SK-N-SH (cell line): ENCODE measurements at regions not wholly inside any gene's neighbourhood (a gene's known extent, or its start where the extent isn't known, plus 50 kb on each side); places are given as distances from the start of the nearest gene placed in this dataset.

ENCODE experiments used
- CTCF ChIA-PET: fragments of 300-600, 350-600 bp; formaldehyde crosslinking; extraction: SDS; loops from one replicate; lab custom pipeline; 2021; lab: Yijun Ruan, JAX
- POLR2A ChIA-PET: fragments of 350-600 bp; sonication (Branson Sonifier 250); formaldehyde crosslinking; extraction: SDS; loops from one replicate; lab custom pipeline; 2020; ENCODE audit warnings: antibody characterized with exemption, inconsistent platforms; lab: Yijun Ruan, JAX
- DNase-seq: peaks from one replicate; pipeline ENCODE4 v3.0.0; 2012
- H2AFZ ChIP-seq: fragments of 200-600 bp; sonication (generic); 2 replicates; pipeline ENCODE4 v1.8.1; 2016; ENCODE audit warnings: antibody characterized with exemption, mild to moderate bottlenecking, low read depth
- H3F3A ChIP-seq: fragments of 200-600 bp; sonication (generic); replicated peaks from 2 replicates; pipeline ENCODE3; 2016; ENCODE audit warnings: antibody characterized with exemption, mild to moderate bottlenecking; ENCODE audit not compliant: insufficient read depth
- H3K27ac ChIP-seq, 2 experiments: fragments of 200-500 bp in 1 of 2; fragments of 200-600 bp in 1 of 2; sonication (Bioruptor generic) in 1 of 2; sonication (generic), shearing (Covaris generic) in 1 of 2; 2 replicates each; pipeline versions ENCODE4 v1.5.1 to v1.6.1; 2014 to 2016; ENCODE audit warnings: low read depth in 2 of 2, inconsistent platforms in 1 of 2, low read length in 1 of 2, mild to moderate bottlenecking in 1 of 2, mixed read lengths in 1 of 2
- H3K27me3 ChIP-seq: fragments of 200-600 bp; sonication (generic), shearing (Covaris generic); 2 replicates; pipeline ENCODE4 v1.6.1; 2016; ENCODE audit warnings: mixed run types; ENCODE audit not compliant: insufficient read depth
- H3K36me3 ChIP-seq, 2 experiments: fragments of 200-500 bp in 1 of 2; fragments of 200-600 bp in 1 of 2; sonication (Bioruptor generic) in 1 of 2; sonication (generic) in 1 of 2; replicated peaks in 1 of 2; 2 replicates each; pipeline versions ENCODE3 to v1.5.1; 2014 to 2016; ENCODE audit warnings: low read length in 1 of 2, mild to moderate bottlenecking in 1 of 2; ENCODE audit not compliant: insufficient read depth in 2 of 2, control insufficient read depth in 1 of 2
- H3K4me1 ChIP-seq, 2 experiments: fragments of 200-500 bp in 1 of 2; fragments of 200-600 bp in 1 of 2; sonication (Bioruptor generic) in 1 of 2; sonication (generic), shearing (Covaris generic) in 1 of 2; 2 replicates each; pipeline versions ENCODE4 v1.5.1 to v1.6.1; 2014 to 2016; ENCODE audit warnings: low read depth in 1 of 2, low read length in 1 of 2, mixed run types in 1 of 2; ENCODE audit not compliant: insufficient read depth in 2 of 2, control insufficient read depth in 1 of 2
- H3K4me2 ChIP-seq: fragments of 200-600 bp; sonication (generic), shearing (Covaris generic); 2 replicates; pipeline ENCODE4 v1.6.1; 2017; ENCODE audit warnings: mixed run types
- H3K4me3 ChIP-seq, 2 experiments: fragments of 200-500 bp in 1 of 2; fragments of 200-600 bp in 1 of 2; sonication (Bioruptor generic) in 1 of 2; sonication (generic), shearing (Covaris generic) in 1 of 2; 2 replicates each; pipeline versions ENCODE4 v1.5.1 to v1.8.1; 2014 to 2016; ENCODE audit warnings: low read depth in 2 of 2, inconsistent platforms in 1 of 2, low read length in 1 of 2, mild to moderate bottlenecking in 1 of 2, mixed read lengths in 1 of 2, moderate library complexity in 1 of 2
- H3K79me2 ChIP-seq: fragments of 200-600 bp; sonication (generic); 2 replicates; pipeline ENCODE4 v1.8.1; 2017; ENCODE audit warnings: mild to moderate bottlenecking; ENCODE audit not compliant: insufficient read depth
- H3K9ac ChIP-seq: fragments of 200-600 bp; sonication (generic); 2 replicates; pipeline ENCODE4 v1.6.1; 2017; ENCODE audit warnings: mixed run types
- H3K9me2 ChIP-seq: fragments of 200-600 bp; sonication (generic); 2 replicates; pipeline ENCODE4 v1.6.1; 2017; ENCODE audit warnings: mixed run types
- H3K9me3 ChIP-seq: fragments of 200-600 bp; sonication (generic); 2 replicates; pipeline ENCODE4 v1.6.1; 2017; ENCODE audit warnings: mixed run types, mild to moderate bottlenecking, moderate library complexity
- H4K20me1 ChIP-seq: fragments of 200-600 bp; sonication (generic); 2 replicates; pipeline ENCODE4 v1.6.1; 2017; ENCODE audit warnings: mild to moderate bottlenecking, mixed run types; ENCODE audit not compliant: insufficient read depth
- EP300 ChIP-seq, 2 experiments: IDR thresholded peaks; 2 replicates each; pipeline versions ENCODE4 v1.4.0 to v1.6.1; 2012; ENCODE audit warnings: borderline replicate concordance in 1 of 2, low read depth in 1 of 2, low read length in 1 of 2
- EZH2phosphoT487 ChIP-seq: fragments of 200-600 bp; sonication (generic); IDR thresholded peaks from 2 replicates; pipeline ENCODE4 v1.6.1; 2017; ENCODE audit warnings: low read depth, mixed run types, mild to moderate bottlenecking, antibody characterized with exemption, moderate library complexity, borderline replicate concordance
- RAD21 ChIP-seq: IDR thresholded peaks from 2 replicates; pipeline ENCODE4 v1.6.1; 2012; ENCODE audit warnings: mild to moderate bottlenecking, low read length
- RXRA ChIP-seq: IDR thresholded peaks from 2 replicates; pipeline ENCODE4 v1.4.0; 2012; ENCODE audit warnings: low read depth, mild to moderate bottlenecking, borderline replicate concordance
- SMC3 ChIP-seq: IDR thresholded peaks from 2 replicates; pipeline ENCODE4 v1.6.1; 2012; ENCODE audit warnings: low read depth, low read length, improper control_type of control experiment
- TAF1 ChIP-seq: IDR thresholded peaks from 2 replicates; pipeline ENCODE4 v1.6.1; 2012; ENCODE audit warnings: low read depth, mild to moderate bottlenecking, low read length, moderate library complexity, borderline replicate concordance
- TCF12 ChIP-seq: IDR thresholded peaks from 2 replicates; pipeline ENCODE4 v1.4.0; 2012
- TEAD4 ChIP-seq: IDR thresholded peaks from 2 replicates; pipeline ENCODE4 v1.4.0; 2012; ENCODE audit warnings: mild to moderate bottlenecking, borderline replicate concordance; ENCODE audit not compliant: insufficient read depth
- ZBTB33 ChIP-seq: IDR thresholded peaks from 2 replicates; pipeline ENCODE4 v1.4.0; 2012; ENCODE audit warnings: low read depth, borderline replicate concordance
- WGBS: methylation state at CpG from one replicate; pipeline ENCODE4 v1.1.6; 2017; ENCODE audit warnings: low lambda C conversion rate; 5-methylcytosine and 5-hydroxymethylcytosine counted together
- TF ChIP-seq, protein P1 (sequence below): IDR thresholded peaks from 2 replicates; pipeline ENCODE4 v1.6.1; 2012; ENCODE audit warnings: mild to moderate bottlenecking, low read depth, low read length, moderate library complexity
- TF ChIP-seq, protein P2 (sequence below): IDR thresholded peaks from 2 replicates; pipeline ENCODE4; 2012
- TF ChIP-seq, protein P3 (sequence below): fragments of 150-350 bp; IDR thresholded peaks from 2 replicates; pipeline ENCODE4 v1.6.1; 2017; ENCODE audit warnings: antibody characterized with exemption, low read length, low read depth, borderline replicate concordance

DNA sequence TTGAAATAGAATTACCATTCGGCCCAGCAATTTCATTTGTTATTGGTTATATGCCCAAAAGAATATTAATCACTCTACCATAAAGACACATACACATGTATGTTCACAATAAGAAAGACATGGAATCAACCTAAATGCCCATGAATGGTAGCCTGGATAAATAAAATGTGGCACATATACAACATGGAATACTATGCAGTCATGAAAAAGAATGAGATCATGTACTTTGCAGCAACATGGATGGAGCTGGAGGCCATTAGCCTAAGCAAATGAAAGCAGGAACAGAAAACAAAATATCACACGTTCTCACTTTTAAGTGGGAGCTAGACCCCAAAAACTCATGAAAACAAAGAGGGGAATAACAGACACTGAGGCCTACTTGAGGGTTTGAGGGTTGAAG, 52.6 kb upstream of the RNGTT start:
- Histone ChIP-seq H3F3A (no peaks in the 10 kb centered on the region), H4K20me1 (no peaks in the 10 kb centered on the region), H3K4me3 (no peak overlapping the region), H3K79me2 (no peaks in the 10 kb centered on the region), H3K27ac (no peak overlapping the region), H3K9ac (no peak overlapping the region), H3K9me3 (no peaks in the 10 kb centered on the region), H3K9me2 (no peaks in the 10 kb centered on the region), H3K36me3 (no peaks in the 10 kb centered on the region), H3K4me1 (no peaks in the 10 kb centered on the region), H2AFZ (no peak overlapping the region), H3K27me3 (no peaks in the 10 kb centered on the region), H3K4me2 (no peak overlapping the region)
- CTCF ChIA-PET = interaction anchor here (1.1 kb wide), 1 partner anchor 32 kb away, joined by 3 read pairs; no protein-coding TSS in a partner anchor
- no peak for DNase-seq
- 71% methylated on average over 2 of the region's 2 CpGs for WGBS
- POLR2A ChIA-PET = no interaction called here
- TF ChIP-seq, protein P1, sequence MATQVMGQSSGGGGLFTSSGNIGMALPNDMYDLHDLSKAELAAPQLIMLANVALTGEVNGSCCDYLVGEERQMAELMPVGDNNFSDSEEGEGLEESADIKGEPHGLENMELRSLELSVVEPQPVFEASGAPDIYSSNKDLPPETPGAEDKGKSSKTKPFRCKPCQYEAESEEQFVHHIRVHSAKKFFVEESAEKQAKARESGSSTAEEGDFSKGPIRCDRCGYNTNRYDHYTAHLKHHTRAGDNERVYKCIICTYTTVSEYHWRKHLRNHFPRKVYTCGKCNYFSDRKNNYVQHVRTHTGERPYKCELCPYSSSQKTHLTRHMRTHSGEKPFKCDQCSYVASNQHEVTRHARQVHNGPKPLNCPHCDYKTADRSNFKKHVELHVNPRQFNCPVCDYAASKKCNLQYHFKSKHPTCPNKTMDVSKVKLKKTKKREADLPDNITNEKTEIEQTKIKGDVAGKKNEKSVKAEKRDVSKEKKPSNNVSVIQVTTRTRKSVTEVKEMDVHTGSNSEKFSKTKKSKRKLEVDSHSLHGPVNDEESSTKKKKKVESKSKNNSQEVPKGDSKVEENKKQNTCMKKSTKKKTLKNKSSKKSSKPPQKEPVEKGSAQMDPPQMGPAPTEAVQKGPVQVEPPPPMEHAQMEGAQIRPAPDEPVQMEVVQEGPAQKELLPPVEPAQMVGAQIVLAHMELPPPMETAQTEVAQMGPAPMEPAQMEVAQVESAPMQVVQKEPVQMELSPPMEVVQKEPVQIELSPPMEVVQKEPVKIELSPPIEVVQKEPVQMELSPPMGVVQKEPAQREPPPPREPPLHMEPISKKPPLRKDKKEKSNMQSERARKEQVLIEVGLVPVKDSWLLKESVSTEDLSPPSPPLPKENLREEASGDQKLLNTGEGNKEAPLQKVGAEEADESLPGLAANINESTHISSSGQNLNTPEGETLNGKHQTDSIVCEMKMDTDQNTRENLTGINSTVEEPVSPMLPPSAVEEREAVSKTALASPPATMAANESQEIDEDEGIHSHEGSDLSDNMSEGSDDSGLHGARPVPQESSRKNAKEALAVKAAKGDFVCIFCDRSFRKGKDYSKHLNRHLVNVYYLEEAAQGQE = no peak
- TF ChIP-seq RXRA (no peak), ZBTB33 (no peak), TEAD4 (no peak), TAF1 (no peak), TCF12 (no peak), EZH2phosphoT487 (no peak), RAD21 (no peak), EP300 (IDR thresholded peaks at IDR 0.05; ENCODE audit: borderline replicate concordance in 1 of 2, low read depth in 1 of 2, low read length in 1 of 2) (no peak), SMC3 (no peak)
- TF ChIP-seq, protein P2, sequence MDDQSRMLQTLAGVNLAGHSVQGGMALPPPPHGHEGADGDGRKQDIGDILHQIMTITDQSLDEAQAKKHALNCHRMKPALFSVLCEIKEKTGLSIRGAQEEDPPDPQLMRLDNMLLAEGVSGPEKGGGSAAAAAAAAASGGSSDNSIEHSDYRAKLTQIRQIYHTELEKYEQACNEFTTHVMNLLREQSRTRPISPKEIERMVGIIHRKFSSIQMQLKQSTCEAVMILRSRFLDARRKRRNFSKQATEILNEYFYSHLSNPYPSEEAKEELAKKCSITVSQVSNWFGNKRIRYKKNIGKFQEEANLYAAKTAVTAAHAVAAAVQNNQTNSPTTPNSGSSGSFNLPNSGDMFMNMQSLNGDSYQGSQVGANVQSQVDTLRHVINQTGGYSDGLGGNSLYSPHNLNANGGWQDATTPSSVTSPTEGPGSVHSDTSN = no peak
- TF ChIP-seq, protein P3, sequence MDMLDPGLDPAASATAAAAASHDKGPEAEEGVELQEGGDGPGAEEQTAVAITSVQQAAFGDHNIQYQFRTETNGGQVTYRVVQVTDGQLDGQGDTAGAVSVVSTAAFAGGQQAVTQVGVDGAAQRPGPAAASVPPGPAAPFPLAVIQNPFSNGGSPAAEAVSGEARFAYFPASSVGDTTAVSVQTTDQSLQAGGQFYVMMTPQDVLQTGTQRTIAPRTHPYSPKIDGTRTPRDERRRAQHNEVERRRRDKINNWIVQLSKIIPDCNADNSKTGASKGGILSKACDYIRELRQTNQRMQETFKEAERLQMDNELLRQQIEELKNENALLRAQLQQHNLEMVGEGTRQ = no peak
